Cardiac muscle cell (in vitro differentiated cells and primary cell): ENCODE measurements at regions not wholly inside any gene's neighbourhood (a gene's known extent, or its start where the extent isn't known, plus 50 kb on each side); places are given as distances from the start of the nearest gene placed in this dataset.

ENCODE experiments used
- DNase-seq, 2 donors: peaks; one replicate each; pipeline versions ENCODE4 v3.0.0 to v3.0.0-alpha.2; 2010 to 2017; ENCODE audit warnings: low read depth in 1 of 2, low spot score in 1 of 2
- H3K27ac ChIP-seq: fragments of 200-600 bp; sonication (generic); 2 replicates; pipeline ENCODE4 v1.5.1; 2016
- H3K27me3 ChIP-seq: fragments of 200-600 bp; sonication (generic); 2 replicates; pipeline ENCODE4 v1.6.0; 2016; ENCODE audit warnings: control low read depth
- H3K36me3 ChIP-seq: fragments of 200-600 bp; sonication (generic); 2 replicates; pipeline ENCODE4 v1.5.1; 2016; ENCODE audit warnings: control low read depth
- H3K4me1 ChIP-seq: fragments of 200-600 bp; sonication (generic); 2 replicates; pipeline ENCODE4 v1.8.1; 2017; ENCODE audit warnings: low read depth, mild to moderate bottlenecking, mixed run types
- H3K4me3 ChIP-seq: fragments of 200-600 bp; sonication (generic); 2 replicates; pipeline ENCODE4 v1.5.1; 2016; ENCODE audit warnings: mild to moderate bottlenecking
- H3K9me3 ChIP-seq: fragments of 200-600 bp; sonication (generic); 2 replicates; pipeline ENCODE4 v1.5.1; 2017; ENCODE audit warnings: low read depth, mild to moderate bottlenecking, control low read depth
- TF ChIP-seq, protein P1 (sequence below): IDR thresholded peaks from 2 replicates; pipeline ENCODE4 v1.5.1; 2012; ENCODE audit warnings: low read depth, mild to moderate bottlenecking, low read length

DNA sequence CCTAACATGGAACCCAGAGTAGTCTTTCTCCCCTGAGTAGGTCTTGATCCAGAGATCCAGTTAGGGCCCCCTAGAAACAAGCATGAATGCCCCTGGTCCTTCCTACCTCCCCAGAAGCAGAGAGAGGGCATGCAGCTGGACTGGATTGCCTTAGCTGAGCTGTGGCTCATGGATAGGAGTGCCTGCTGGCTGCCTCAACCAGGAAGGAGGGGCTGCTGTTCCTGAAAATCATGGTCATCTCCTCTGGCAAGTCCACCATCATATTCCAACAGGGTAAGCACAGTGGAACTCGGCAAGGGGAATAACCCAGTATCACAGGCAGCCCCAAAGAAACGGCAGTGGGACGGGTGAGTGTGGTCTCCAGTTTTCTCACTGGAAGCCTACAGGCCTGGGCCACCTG, 53.1 kb upstream of the ENTPD6 start:
- TF ChIP-seq, protein P1, sequence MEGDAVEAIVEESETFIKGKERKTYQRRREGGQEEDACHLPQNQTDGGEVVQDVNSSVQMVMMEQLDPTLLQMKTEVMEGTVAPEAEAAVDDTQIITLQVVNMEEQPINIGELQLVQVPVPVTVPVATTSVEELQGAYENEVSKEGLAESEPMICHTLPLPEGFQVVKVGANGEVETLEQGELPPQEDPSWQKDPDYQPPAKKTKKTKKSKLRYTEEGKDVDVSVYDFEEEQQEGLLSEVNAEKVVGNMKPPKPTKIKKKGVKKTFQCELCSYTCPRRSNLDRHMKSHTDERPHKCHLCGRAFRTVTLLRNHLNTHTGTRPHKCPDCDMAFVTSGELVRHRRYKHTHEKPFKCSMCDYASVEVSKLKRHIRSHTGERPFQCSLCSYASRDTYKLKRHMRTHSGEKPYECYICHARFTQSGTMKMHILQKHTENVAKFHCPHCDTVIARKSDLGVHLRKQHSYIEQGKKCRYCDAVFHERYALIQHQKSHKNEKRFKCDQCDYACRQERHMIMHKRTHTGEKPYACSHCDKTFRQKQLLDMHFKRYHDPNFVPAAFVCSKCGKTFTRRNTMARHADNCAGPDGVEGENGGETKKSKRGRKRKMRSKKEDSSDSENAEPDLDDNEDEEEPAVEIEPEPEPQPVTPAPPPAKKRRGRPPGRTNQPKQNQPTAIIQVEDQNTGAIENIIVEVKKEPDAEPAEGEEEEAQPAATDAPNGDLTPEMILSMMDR, result no peak
- peaks cover 27% of the 10 kb centered on the region for H3K27me3 ChIP-seq
- no peak overlapping the region for H3K27ac ChIP-seq
- H3K4me3 ChIP-seq, result no peak overlapping the region
- no peaks in the 10 kb centered on the region for H3K9me3 ChIP-seq
- peaks cover 7% of the 10 kb centered on the region for H3K4me1 ChIP-seq
- no peak for DNase-seq
- no peaks in the 10 kb centered on the region for H3K36me3 ChIP-seq

DNA sequence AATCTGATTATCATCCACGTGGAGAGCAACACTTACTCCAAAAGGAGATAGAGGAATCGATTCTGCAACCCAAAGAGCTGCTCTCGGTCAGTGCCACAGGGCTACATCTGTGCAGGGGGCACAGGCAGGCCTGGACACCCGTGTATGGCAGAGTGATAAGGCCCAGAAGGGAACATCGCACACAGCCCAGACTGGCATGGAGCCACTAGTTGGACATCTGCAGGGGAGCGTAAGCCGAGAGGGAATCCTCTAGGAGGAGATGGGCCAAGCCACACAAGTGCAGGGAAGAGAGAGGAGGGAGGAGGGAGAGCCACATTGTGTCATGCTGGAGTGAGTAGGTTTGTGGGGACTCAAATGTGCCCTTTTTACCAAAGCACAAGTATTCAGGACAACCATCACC, 50.4 kb upstream of the ENTPD6 start:
- H3K4me3 ChIP-seq, result no peak overlapping the region
- TF ChIP-seq, protein P1, result no peak
- no peak for DNase-seq
- H3K4me1 ChIP-seq, result no peaks in the 10 kb centered on the region
- H3K27me3 ChIP-seq, result peaks cover 49% of the 10 kb centered on the region
- H3K36me3 ChIP-seq, result no peaks in the 10 kb centered on the region
- no peaks in the 10 kb centered on the region for H3K9me3 ChIP-seq
- no peak overlapping the region for H3K27ac ChIP-seq
